GM18868 (cell line): ENCODE measurements at regions not wholly inside any gene's neighbourhood (a gene's known extent, or its start where the extent isn't known, plus 50 kb on each side); places are given as distances from the start of the nearest gene placed in this dataset.

Source experiments
- ATAC-seq: cut with Tn5 transposase; IDR thresholded peaks from one replicate; pipeline ENCODE4 v1.9.1; 2021; ENCODE audit warnings: mild to moderate bottlenecking, moderate library complexity; ENCODE audit not compliant: unreplicated experiment

GRCh38 chr5:93120771-93121170, 460.2 kb downstream of the NR2F1-AS1 start:
- no peak for ATAC-seq

DNA sequence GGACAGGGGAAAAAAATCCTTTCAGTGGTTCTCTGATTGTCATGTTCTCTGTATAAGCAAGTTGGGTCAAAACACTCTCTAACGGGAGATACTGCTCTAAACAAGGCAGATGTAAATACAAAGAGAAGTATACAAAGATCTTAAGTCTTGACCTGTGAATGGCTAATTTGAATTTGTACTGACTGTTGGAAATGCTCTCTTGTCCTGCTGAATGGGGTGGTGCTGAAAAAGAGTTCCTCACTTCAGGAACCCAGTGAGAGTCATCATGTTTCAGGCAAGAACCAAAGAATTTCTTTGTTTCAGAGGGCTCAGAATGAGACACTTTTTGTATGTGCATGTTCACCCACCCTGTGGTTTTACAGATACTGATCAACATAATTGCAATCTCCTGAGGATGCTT, 461.0 kb downstream of the NR2F1-AS1 start:
- no peak for ATAC-seq

GRCh38 chr5:93117751-93118531, 463.1 kb downstream of the NR2F1-AS1 start:
- no peak for ATAC-seq

GRCh38 chr5:93107805-93108520, 473.1 kb downstream of the NR2F1-AS1 start:
- ATAC-seq: no peak

DNA sequence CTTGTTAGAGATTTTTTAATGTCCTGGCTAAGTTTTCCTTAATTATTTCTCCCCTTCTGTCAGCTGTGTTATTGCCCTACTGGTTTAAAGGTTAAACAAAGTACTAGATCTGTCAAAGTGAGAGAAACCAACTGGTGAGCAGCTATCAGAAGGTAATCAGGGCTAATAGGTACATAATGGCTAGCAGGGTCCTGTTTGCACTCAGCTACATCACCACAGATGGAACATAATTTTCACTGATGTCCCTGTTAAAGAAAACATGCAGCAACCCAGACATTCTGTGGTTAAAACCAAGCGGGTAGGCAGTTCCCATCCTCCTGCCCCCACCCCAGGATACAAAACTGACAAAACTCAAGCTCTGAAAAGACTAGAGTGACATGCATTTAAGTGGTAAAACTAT, 473.9 kb downstream of the NR2F1-AS1 start:
- no peak for ATAC-seq

DNA sequence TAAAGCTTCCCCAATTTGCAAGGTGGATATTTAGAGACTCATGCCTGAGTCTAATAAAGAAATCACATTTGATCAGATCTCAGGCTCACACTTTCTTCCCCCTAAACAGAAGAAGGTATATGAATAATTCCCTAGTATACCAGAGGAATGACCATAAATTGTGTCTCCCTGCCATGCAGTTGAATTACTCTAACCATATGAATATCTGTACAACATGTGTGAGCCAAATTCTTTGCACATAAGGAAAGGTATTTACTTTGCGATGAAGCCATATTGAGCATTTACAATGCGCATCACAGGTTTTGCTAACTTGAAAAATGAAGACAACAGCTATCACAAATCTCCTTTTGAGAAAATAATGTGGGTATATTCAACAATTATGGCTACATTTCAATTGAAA, 479.4 kb downstream of the NR2F1-AS1 start:
- ATAC-seq: no peak

DNA sequence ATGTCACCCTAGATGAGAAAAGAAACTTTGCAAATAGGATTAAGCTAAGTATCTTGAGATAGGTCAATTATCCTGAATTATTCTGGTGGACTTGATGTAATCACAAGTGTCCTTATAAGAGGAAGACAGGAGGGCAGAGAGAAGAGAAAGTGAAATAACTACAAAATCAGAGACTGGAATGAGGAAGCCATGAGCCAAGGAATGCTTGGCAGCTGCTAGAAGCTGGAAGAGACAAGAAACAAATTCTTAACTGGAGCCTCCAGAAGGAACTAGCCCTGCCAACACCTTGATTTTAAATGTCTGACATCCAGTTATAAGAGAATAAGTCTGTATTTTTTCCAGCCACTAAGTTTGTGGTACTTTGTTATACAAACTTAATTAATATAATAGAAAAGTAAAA, 480.0 kb downstream of the NR2F1-AS1 start:
- no peak for ATAC-seq

DNA sequence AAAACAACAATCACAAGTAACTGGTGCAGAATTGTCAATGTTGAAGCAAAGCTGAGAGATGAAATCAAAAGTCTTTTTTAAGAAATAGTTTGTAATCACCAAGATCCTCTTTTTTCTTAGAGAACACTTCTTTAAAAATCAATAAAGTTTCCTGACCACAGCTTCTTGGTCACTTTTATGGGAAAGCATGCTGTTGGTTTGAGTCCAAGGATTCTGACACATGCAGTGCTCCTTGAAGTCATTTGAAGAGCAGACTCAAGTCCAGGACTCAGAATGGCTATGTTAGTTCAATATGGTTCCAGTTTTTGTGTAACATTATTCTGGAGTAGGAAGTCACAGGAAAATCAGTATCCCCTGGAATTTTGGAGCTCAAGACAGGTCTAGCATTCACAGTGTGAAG, 480.6 kb downstream of the NR2F1-AS1 start:
- no peak for ATAC-seq

GRCh38 chr5:93099902-93100347, 481.1 kb downstream of the NR2F1-AS1 start:
- no peak for ATAC-seq

DNA sequence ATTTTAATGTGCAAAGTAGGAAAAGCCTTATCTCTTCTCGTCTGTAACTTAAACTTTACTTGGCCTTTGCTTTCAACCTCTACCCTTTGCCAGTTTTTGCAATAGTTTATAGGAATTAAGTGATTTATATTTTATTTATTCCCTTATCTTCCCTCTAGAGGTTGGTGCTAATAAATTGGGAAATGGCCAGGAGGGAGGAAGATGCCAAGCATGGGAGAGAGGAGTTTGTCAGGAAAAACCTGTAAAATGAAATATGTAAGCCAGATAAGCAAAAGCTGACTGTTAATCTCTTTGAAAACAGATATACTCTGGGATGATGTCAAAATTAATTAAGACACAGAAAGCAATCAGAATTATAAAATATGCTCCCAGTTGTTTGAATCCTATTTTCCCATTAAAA, 484.5 kb downstream of the NR2F1-AS1 start:
- no peak for ATAC-seq

DNA sequence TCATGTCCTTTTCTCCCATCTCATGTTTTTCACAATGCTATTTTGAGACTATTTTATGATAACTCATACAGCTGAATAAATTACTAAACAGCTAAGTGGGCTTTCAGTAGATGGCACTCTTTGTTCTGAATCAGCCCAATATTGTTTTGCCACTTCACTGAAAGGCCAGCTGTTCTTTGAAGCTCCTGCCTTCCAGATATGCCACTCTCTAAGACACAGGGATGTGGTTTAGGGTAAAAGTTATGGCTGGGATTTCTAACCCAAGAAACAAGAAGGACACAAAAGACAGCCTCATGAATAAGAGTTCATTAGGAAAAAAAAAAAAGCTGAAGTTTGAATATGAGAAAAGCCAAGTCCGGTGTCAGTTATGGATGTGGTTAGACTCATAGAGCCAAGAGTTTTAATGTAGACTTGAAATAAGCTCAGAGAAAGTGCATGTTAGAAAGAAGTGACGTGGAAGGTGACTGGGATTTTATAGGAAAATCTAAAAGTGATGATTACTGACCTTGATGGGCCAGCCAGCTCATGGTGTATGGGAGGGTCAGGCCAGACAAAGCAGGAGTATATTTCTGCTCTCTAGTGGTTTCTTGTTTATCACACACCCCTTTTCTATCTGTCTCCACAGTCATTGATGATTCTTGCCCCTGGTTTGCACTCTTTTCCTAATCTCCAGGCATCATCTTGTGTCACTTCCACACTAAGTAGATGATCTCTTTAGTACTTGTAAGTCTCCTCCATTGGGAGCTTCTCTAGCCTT, 488.5 kb downstream of the NR2F1-AS1 start:
- ATAC-seq: no peak

DNA sequence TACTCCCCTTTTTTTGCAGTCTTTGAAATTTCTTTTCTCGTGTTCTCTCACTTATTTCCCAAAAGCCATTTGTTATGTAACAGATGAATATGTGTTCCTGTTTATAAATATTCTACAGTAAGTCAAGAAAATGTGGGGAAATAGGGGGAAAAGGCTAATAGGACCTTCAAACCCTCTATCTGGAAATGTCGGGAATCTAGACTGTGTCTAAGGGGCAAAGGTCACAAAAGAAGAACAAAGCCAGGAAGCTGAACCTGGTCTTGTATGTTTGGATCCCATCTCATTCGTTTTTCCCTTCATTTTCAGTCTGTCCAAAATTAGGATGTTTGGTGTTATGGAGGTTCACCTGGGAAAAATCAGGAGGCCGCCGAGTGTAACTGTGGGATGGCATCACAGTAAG, 490.3 kb downstream of the NR2F1-AS1 start:
- no peak for ATAC-seq

- ATAC-seq: no peak
Measured at GRCh38 chr5:93088592-93089389, 492.2 kb downstream of the NR2F1-AS1 start.

DNA sequence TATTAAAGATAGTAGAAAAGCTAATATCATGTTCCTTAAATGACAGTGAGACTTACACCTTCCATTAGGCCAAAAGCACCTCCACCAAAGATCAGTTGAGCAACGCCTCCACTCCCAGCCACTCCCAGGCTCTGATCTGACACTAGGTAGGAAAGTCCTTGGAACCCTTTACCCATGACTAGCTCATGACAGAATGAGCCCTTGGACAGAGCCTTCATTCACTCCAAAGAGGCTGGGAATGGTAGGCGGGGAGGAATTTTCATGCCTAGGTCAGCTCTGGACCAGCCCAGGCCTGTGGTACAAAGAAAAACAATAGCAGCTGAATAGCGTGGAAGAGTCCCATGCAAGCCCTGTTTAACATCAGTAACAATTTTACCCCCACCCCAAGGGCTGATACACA, 493.7 kb downstream of the NR2F1-AS1 start:
- ATAC-seq: no peak

DNA sequence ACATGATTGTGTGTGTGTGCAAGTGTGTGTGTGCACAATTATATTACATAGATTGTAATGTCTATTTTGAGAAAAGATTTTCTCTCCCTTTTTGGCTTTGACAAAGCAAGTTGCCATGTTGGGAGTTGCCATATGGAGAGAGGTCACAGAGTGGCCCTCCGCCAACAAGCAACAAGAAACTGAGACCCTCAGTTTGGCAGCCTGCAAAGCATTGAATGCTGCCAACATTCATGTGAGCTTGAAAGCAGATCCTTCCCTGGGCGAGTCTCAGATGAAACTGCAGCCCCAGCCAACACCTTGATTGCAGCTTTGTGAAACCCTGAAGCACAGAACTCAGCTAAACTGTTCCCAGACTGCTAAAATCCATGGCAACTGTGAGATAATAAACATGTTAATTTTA, 498.0 kb downstream of the NR2F1-AS1 start:
- ATAC-seq: no peak

DNA sequence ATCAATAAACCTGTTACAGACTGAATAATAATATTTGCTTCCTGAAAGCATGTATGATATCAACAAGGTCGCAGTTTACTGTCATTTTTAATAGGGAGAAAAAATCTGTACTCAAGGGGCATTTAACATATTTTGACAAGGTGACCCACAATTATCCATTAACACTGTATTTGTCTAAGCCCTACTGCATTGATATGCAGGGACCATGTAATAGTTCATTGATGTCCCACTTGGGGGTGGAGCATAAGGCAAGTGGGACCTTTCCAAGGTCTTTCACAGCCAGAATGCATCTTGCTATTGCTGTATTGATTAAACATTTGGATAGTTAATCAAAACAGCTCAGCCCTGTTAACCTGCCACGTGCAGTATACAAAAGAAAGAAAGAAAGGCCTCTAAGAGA, 502.0 kb downstream of the NR2F1-AS1 start:
- ATAC-seq: no peak

GRCh38 chr5:93078082-93079038, 502.7 kb downstream of the NR2F1-AS1 start:
- ATAC-seq: peak; percentile 82

DNA sequence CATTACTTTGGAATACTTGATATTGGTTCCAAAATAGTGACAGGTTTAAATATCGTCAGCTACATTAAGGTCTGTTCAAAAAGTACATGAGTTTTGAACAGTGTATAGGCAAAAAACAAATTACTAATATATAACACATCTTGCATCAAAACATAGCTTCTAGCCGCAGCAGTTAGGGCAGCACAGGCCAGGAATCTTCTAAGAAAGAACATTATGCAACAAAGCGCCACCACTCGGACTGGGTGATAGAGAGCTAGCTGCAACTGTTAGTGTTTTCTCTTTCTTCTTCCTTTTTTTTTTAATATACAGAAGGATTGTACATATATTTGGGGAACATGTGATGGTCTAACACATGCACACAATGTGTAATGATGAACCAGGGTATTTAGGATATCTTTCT, 504.5 kb downstream of the NR2F1-AS1 start:
- no peak for ATAC-seq

GRCh38 chr5:93076096-93076495, 504.9 kb downstream of the NR2F1-AS1 start:
- ATAC-seq: no peak

- no peak for ATAC-seq
Measured at GRCh38 chr5:93073547-93073946, 507.5 kb downstream of the NR2F1-AS1 start.
